ENCODE measurements at regions not wholly inside any gene's neighbourhood (a gene's known extent, or its start where the extent isn't known, plus 50 kb on each side); places are given as distances from the start of the nearest gene placed in this dataset.
A peak's percentile ranks its signal among the peaks of the same experiment; 100 is the strongest.
"Not testable (repeated sequence)": the region's sequence is repeated elsewhere in the genome, so short reads cannot be mapped to it uniquely, and the experiment has no call there.

GRCh38 chr6:978937-979685 lies 286.2 kb upstream of the EXOC2 start:
- no peak for DNase-seq (ENCODE audit: low read depth)
- no peak overlapping the region for H3K4me3 ChIP-seq (ENCODE audit: control insufficient read depth, low read depth, low read length)
- TF ChIP-seq CTCF (IDR thresholded peaks at IDR 0.05; ENCODE audit: control insufficient read depth, insufficient read depth, low read depth, low read length, missing control alignments), result no peak

GRCh38 chr6:977226-977625 lies 284.3 kb upstream of the EXOC2 start:
- DNase-seq (ENCODE audit: low read depth); H3K4me3 ChIP-seq (ENCODE audit: control insufficient read depth, low read depth, low read length): not testable (repeated sequence)

- H3K4me3 ChIP-seq (ENCODE audit: control insufficient read depth, low read depth, low read length), result no peak overlapping the region
These were observed 279.2 kb upstream of the EXOC2 start for GRCh38 chr6:971981-972640.

GRCh38 chr6:968791-969190 lies 275.9 kb upstream of the EXOC2 start:
- DNase-seq (ENCODE audit: low read depth), result no peak
- H3K4me3 ChIP-seq (ENCODE audit: control insufficient read depth, low read depth, low read length), result no peak overlapping the region
- no peak for TF ChIP-seq CTCF (IDR thresholded peaks at IDR 0.05; ENCODE audit: control insufficient read depth, insufficient read depth, low read depth, low read length, missing control alignments)

More at GRCh38 chr6:971981-972640, 279.2 kb upstream of the EXOC2 start:
- no peak for TF ChIP-seq CTCF (IDR thresholded peaks at IDR 0.05; ENCODE audit: control insufficient read depth, insufficient read depth, low read depth, low read length, missing control alignments)
- DNase-seq (ENCODE audit: low read depth), result peak; percentile 76

GRCh38 chr6:967701-968100 lies 274.8 kb upstream of the EXOC2 start:
- no peak overlapping the region for H3K4me3 ChIP-seq (ENCODE audit: control insufficient read depth, low read depth, low read length)
- no peak for DNase-seq (ENCODE audit: low read depth)
- no peak for TF ChIP-seq CTCF (IDR thresholded peaks at IDR 0.05; ENCODE audit: control insufficient read depth, insufficient read depth, low read depth, low read length, missing control alignments)

- no peak for DNase-seq (ENCODE audit: low read depth)
- TF ChIP-seq CTCF (IDR thresholded peaks at IDR 0.05; ENCODE audit: control insufficient read depth, insufficient read depth, low read depth, low read length, missing control alignments), result no peak
- no peak overlapping the region for H3K4me3 ChIP-seq (ENCODE audit: control insufficient read depth, low read depth, low read length)
These were observed 272.4 kb upstream of the EXOC2 start for GRCh38 chr6:965343-965742.

GRCh38 chr6:963456-963855 lies 270.5 kb upstream of the EXOC2 start:
- no peak overlapping the region for H3K4me3 ChIP-seq (ENCODE audit: control insufficient read depth, low read depth, low read length)
- DNase-seq (ENCODE audit: low read depth), result no peak
- no peak for TF ChIP-seq CTCF (IDR thresholded peaks at IDR 0.05; ENCODE audit: control insufficient read depth, insufficient read depth, low read depth, low read length, missing control alignments)
